CD14-positive monocyte (primary cell): ENCODE measurements at regions not wholly inside any gene's neighbourhood (a gene's known extent, or its start where the extent isn't known, plus 50 kb on each side); places are given as distances from the start of the nearest gene placed in this dataset.

Experiments used
- DNase-seq, 3 donors: peaks; one replicate each; pipeline ENCODE4 v3.0.0-alpha.2; 2011 to 2022
- H2AFZ ChIP-seq: 2 replicates; pipeline ENCODE4 v1.6.0; 2012; ENCODE audit warnings: mild to moderate bottlenecking, low read depth, low read length, inconsistent platforms; ENCODE audit not compliant: insufficient read depth, poor library complexity, severe bottlenecking
- H3K27ac ChIP-seq, 2 donors: 1 replicate in 1 of 2; 2 replicates in 1 of 2; pipeline ENCODE4 v1.5.1; 2012 to 2013; ENCODE audit warnings: low read length in 2 of 2, control low read depth in 1 of 2, inconsistent platforms in 1 of 2, low read depth in 1 of 2, mild to moderate bottlenecking in 1 of 2
- H3K27me3 ChIP-seq, 2 donors: one replicate each; pipeline versions ENCODE4 v1.6.0 to v1.6.1; 2011 to 2013; ENCODE audit warnings: low read length in 2 of 2; ENCODE audit not compliant: control insufficient read depth in 2 of 2, insufficient read depth in 2 of 2
- H3K36me3 ChIP-seq, 2 donors: replicated peaks in 1 of 2; 1 replicate in 1 of 2; 2 replicates in 1 of 2; pipeline versions ENCODE4 v1.5.1 to v1.6.1; 2012 to 2013; ENCODE audit warnings: low read length in 2 of 2, control low read depth in 1 of 2, inconsistent platforms in 1 of 2, mild to moderate bottlenecking in 1 of 2; ENCODE audit not compliant: insufficient read depth in 2 of 2, control insufficient read depth in 1 of 2
- H3K4me1 ChIP-seq, 2 donors: 1 replicate in 1 of 2; 2 replicates in 1 of 2; pipeline versions ENCODE4 v1.5.1 to v1.6.1; 2012 to 2013; ENCODE audit warnings: low read length in 2 of 2, control low read depth in 1 of 2, inconsistent platforms in 1 of 2, mild to moderate bottlenecking in 1 of 2, moderate library complexity in 1 of 2; ENCODE audit not compliant: insufficient read depth in 2 of 2, control insufficient read depth in 1 of 2
- H3K4me2 ChIP-seq: replicated peaks from 2 replicates; pipeline ENCODE3; 2012; ENCODE audit warnings: low read length, moderate library complexity, mild to moderate bottlenecking; ENCODE audit not compliant: poor library complexity, severe bottlenecking; ENCODE audit errors: extremely low read depth
- H3K4me3 ChIP-seq, 3 experiments: fragments of 200-600 bp in 1 of 3; sonication (generic) in 1 of 3; replicated peaks in 1 of 3; 1 replicate in 2 of 3; 2 replicates in 1 of 3; pipeline ENCODE4 v1.5.1; 2011 to 2013; ENCODE audit warnings: low read length in 3 of 3, mild to moderate bottlenecking in 3 of 3, control low read depth in 2 of 3, low read depth in 2 of 3, inconsistent platforms in 1 of 3, moderate library complexity in 1 of 3
- H3K79me2 ChIP-seq: 2 replicates; pipeline ENCODE4 v1.6.0; 2012; ENCODE audit warnings: mild to moderate bottlenecking, control low read depth, inconsistent platforms, low read length, moderate library complexity; ENCODE audit not compliant: insufficient read depth
- H3K9ac ChIP-seq: 2 replicates; pipeline ENCODE4 v1.6.0; 2017; ENCODE audit warnings: low read length, mild to moderate bottlenecking; ENCODE audit not compliant: insufficient read depth, poor library complexity, severe bottlenecking
- H3K9me3 ChIP-seq, 2 donors: replicated peaks in 1 of 2; 1 replicate in 1 of 2; 2 replicates in 1 of 2; pipeline versions ENCODE4 v1.5.1 to v1.6.1; 2012 to 2013; ENCODE audit warnings: low read length in 2 of 2, control low read depth in 1 of 2; ENCODE audit not compliant: control insufficient read depth in 1 of 2, insufficient read depth in 1 of 2
- H4K20me1 ChIP-seq: 2 replicates; pipeline ENCODE4 v1.6.0; 2012; ENCODE audit warnings: mild to moderate bottlenecking, low read length, control low read depth, moderate library complexity; ENCODE audit not compliant: insufficient read depth
- H3K27ac Mint-ChIP-seq, 7 donors: one replicate each; pipeline ENCODE4 v1.8.0; 2020; ENCODE audit warnings: mild to moderate bottlenecking in 7 of 7, mixed read lengths in 7 of 7, moderate library complexity in 6 of 7, inconsistent platforms in 2 of 7
- H3K27me3 Mint-ChIP-seq, 3 donors: one replicate each; pipeline ENCODE4 v1.8.0; 2021 to 2022; ENCODE audit warnings: low read depth in 3 of 3, mild to moderate bottlenecking in 3 of 3, mixed read lengths in 3 of 3, moderate library complexity in 3 of 3, inconsistent platforms in 1 of 3
- H3K36me3 Mint-ChIP-seq, 2 donors: one replicate each; pipeline ENCODE4 v1.8.0; 2020; ENCODE audit warnings: mixed read lengths in 2 of 2, inconsistent platforms in 1 of 2, mild to moderate bottlenecking in 1 of 2
- H3K4me1 Mint-ChIP-seq: one replicate; pipeline ENCODE4 v1.8.0; 2020; ENCODE audit warnings: mild to moderate bottlenecking, mixed read lengths
- H3K4me3 Mint-ChIP-seq, 2 donors: one replicate each; pipeline ENCODE4 v1.8.0; 2020; ENCODE audit warnings: mild to moderate bottlenecking in 2 of 2, mixed read lengths in 2 of 2, moderate library complexity in 1 of 2
- H3K9me3 Mint-ChIP-seq, 7 donors: one replicate each; pipeline ENCODE4 v1.8.0; 2020 to 2022; ENCODE audit warnings: mixed read lengths in 7 of 7, mild to moderate bottlenecking in 6 of 7, moderate library complexity in 6 of 7, inconsistent platforms in 2 of 7
- CTCF ChIP-seq: fragments of 200-600 bp; IDR thresholded peaks from one replicate; pipeline ENCODE4 v1.8.0; 2022; ENCODE audit warnings: antibody characterized with exemption, mild to moderate bottlenecking
- WGBS: methylation state at CpG from one replicate; pipeline ENCODE4 v1.1.5; 2013; ENCODE audit warnings: missing lambda C conversion rate; ENCODE audit not compliant: insufficient coverage; 5-methylcytosine and 5-hydroxymethylcytosine counted together
- intact Hi-C, 2 donors: fragments of 100-400 bp; cut with micrococcal nuclease; formaldehyde crosslinking; loops; one replicate each; pipeline versions ENCODE4 v1.15.0 to v1.15.1; 2023

DNA sequence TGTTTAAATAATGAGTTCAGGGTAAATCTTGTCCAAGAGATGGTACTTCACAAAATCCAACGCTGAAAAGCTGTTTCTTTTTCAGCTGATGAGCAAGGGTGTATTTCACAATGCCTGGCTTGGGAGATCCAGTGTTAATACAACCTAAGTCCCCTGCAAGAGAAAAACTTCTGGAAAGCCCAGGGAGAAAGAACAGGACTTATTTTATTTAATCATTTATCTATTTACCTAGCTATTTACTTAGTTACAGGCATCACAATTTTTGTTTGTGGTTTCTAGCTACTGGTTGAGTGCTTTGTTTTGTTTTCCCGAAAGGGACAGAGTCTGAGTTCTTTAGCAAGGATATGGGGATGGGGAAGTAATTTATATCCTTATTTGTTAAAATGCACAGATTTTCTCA is 598.2 kb upstream of the SYT4 start:
- Histone ChIP-seq H2AFZ (no peak overlapping the region), H4K20me1 (no peaks in the 10 kb centered on the region), H3K9me3 (peaks cover 0 to 3% of the 10 kb centered on the region in 2 donors), H3K79me2 (no peaks in the 10 kb centered on the region), H3K27ac (no peak overlapping the region), H3K36me3 (no peaks in the 10 kb centered on the region), H3K4me3 (no peak overlapping the region), H3K4me2 (no peak overlapping the region), H3K4me1 (no peaks in the 10 kb centered on the region), H3K9ac (no peak overlapping the region), H3K27me3 (no peaks in the 10 kb centered on the region)
- H3K4me1 Mint-ChIP-seq: no peaks in the 10 kb centered on the region
- no peak overlapping the region for H3K4me3 Mint-ChIP-seq
- no peak overlapping the region for H3K27ac Mint-ChIP-seq
- no CpG with 5 or more reads among the region's 2 CpGs for WGBS
- TF ChIP-seq CTCF: no peak
- peaks cover 0 to 7% (median 4%) of the 10 kb centered on the region in 7 donors for H3K9me3 Mint-ChIP-seq
- no peaks in the 10 kb centered on the region for H3K36me3 Mint-ChIP-seq
- no peaks in the 10 kb centered on the region for H3K27me3 Mint-ChIP-seq
- no peak for DNase-seq
- intact Hi-C loops: no loop called here

GRCh38 chr18:43876286-43876685 is 599.0 kb upstream of the SYT4 start:
- Histone ChIP-seq H3K27me3 (no peaks in the 10 kb centered on the region), H3K4me3 (no peak overlapping the region), H2AFZ (no peak overlapping the region), H3K4me1 (no peaks in the 10 kb centered on the region), H4K20me1 (no peaks in the 10 kb centered on the region), H3K9ac (no peak overlapping the region), H3K27ac (no peak overlapping the region), H3K9me3 (peaks cover 0 to 3% of the 10 kb centered on the region in 2 donors), H3K36me3 (no peaks in the 10 kb centered on the region), H3K79me2 (no peaks in the 10 kb centered on the region), H3K4me2 (no peak overlapping the region)
- no peaks in the 10 kb centered on the region for H3K36me3 Mint-ChIP-seq
- no peak for DNase-seq
- no peak for TF ChIP-seq CTCF
- intact Hi-C loops: no loop called here
- H3K9me3 Mint-ChIP-seq: peaks cover 0 to 7% (median 4%) of the 10 kb centered on the region in 7 donors
- H3K27me3 Mint-ChIP-seq: no peaks in the 10 kb centered on the region
- no CpG with 5 or more reads among the region's 4 CpGs for WGBS
- no peak overlapping the region for H3K4me3 Mint-ChIP-seq
- no peaks in the 10 kb centered on the region for H3K4me1 Mint-ChIP-seq
- H3K27ac Mint-ChIP-seq: no peak overlapping the region
